ENCODE measurements at regions not wholly inside any gene's neighbourhood (a gene's known extent, or its start where the extent isn't known, plus 50 kb on each side); places are given as distances from the start of the nearest gene placed in this dataset.

GRCh38 chr21:21907271-21907670, 909.1 kb downstream of the NCAM2 start:
- intact Hi-C loops (cut with micrococcal nuclease): no loop called here
- H3K27ac ChIP-seq (ENCODE audit: low read depth in 1 of 2, low read length in 2 of 2): no peak overlapping the region
- no peaks in the 10 kb centered on the region for H3K36me3 Mint-ChIP-seq
- no peak overlapping the region for H3K4me2 ChIP-seq (replicated peaks; ENCODE audit: extremely low read depth, low read length, poor library complexity, severe bottlenecking)
- no peak overlapping the region for H3K9ac ChIP-seq (ENCODE audit: insufficient read depth, low read length, poor library complexity, severe bottlenecking)
- H3K27me3 Mint-ChIP-seq (ENCODE audit: low read depth in 3 of 3): no peaks in the 10 kb centered on the region
- no peaks in the 10 kb centered on the region for H3K27me3 ChIP-seq (ENCODE audit: control insufficient read depth in 2 of 2, insufficient read depth in 2 of 2, low read length in 2 of 2)
- H3K9me3 ChIP-seq (replicated peaks in 1 of 2; ENCODE audit: control insufficient read depth in 1 of 2, insufficient read depth in 1 of 2, low read length in 2 of 2): peaks cover 12 to 22% of the 10 kb centered on the region in 2 donors
- H3K36me3 ChIP-seq (replicated peaks in 1 of 2; ENCODE audit: control insufficient read depth in 1 of 2, insufficient read depth in 2 of 2, low read length in 2 of 2): no peaks in the 10 kb centered on the region
- H3K4me3 Mint-ChIP-seq: no peak overlapping the region
- H3K27ac Mint-ChIP-seq: no peak overlapping the region
- H3K9me3 Mint-ChIP-seq: peaks cover 8 to 24% (median 15%) of the 10 kb centered on the region in 7 donors
- TF ChIP-seq CTCF (IDR thresholded peaks at IDR 0.05): no peak
- no peak overlapping the region for H2AFZ ChIP-seq (ENCODE audit: insufficient read depth, low read depth, low read length, poor library complexity, severe bottlenecking)
- no peaks in the 10 kb centered on the region for H3K4me1 Mint-ChIP-seq
- no peaks in the 10 kb centered on the region for H4K20me1 ChIP-seq (ENCODE audit: insufficient read depth, low read length)
- H3K79me2 ChIP-seq (ENCODE audit: insufficient read depth, low read length): no peaks in the 10 kb centered on the region
- H3K4me1 ChIP-seq (ENCODE audit: control insufficient read depth in 1 of 2, insufficient read depth in 2 of 2, low read length in 2 of 2): no peaks in the 10 kb centered on the region
- 66% methylated on average over 2 of the region's 3 CpGs for WGBS (ENCODE audit: insufficient coverage)
- H3K4me3 ChIP-seq (replicated peaks in 1 of 3; ENCODE audit: low read depth in 2 of 3, low read length in 3 of 3): no peak overlapping the region
- DNase-seq: no peak

GRCh38 chr21:21915816-21916215, 917.6 kb downstream of the NCAM2 start:
- intact Hi-C loops (cut with micrococcal nuclease): no loop called here
- Histone ChIP-seq H3K4me2 (replicated peaks; ENCODE audit: extremely low read depth, low read length, poor library complexity, severe bottlenecking) (no peak overlapping the region), H3K27ac (ENCODE audit: low read depth in 1 of 2, low read length in 2 of 2) (no peak overlapping the region), H3K36me3 (replicated peaks in 1 of 2; ENCODE audit: control insufficient read depth in 1 of 2, insufficient read depth in 2 of 2, low read length in 2 of 2) (no peaks in the 10 kb centered on the region), H3K9me3 (replicated peaks in 1 of 2; ENCODE audit: control insufficient read depth in 1 of 2, insufficient read depth in 1 of 2, low read length in 2 of 2) (peaks cover 0 to under 1% of the 10 kb centered on the region in 2 donors), H4K20me1 (ENCODE audit: insufficient read depth, low read length) (no peaks in the 10 kb centered on the region), H3K9ac (ENCODE audit: insufficient read depth, low read length, poor library complexity, severe bottlenecking) (no peak overlapping the region), H3K79me2 (ENCODE audit: insufficient read depth, low read length) (no peaks in the 10 kb centered on the region), H2AFZ (ENCODE audit: insufficient read depth, low read depth, low read length, poor library complexity, severe bottlenecking) (no peak overlapping the region), H3K4me3 (replicated peaks in 1 of 3; ENCODE audit: low read depth in 2 of 3, low read length in 3 of 3) (no peak overlapping the region), H3K27me3 (ENCODE audit: control insufficient read depth in 2 of 2, insufficient read depth in 2 of 2, low read length in 2 of 2) (no peaks in the 10 kb centered on the region), H3K4me1 (ENCODE audit: control insufficient read depth in 1 of 2, insufficient read depth in 2 of 2, low read length in 2 of 2) (no peaks in the 10 kb centered on the region)
- no peak for DNase-seq
- no peak for TF ChIP-seq CTCF (IDR thresholded peaks at IDR 0.05)
- Mint-ChIP-seq H3K27ac (no peak overlapping the region), H3K4me3 (no peak overlapping the region), H3K27me3 (ENCODE audit: low read depth in 3 of 3) (peaks cover 0 to 2% (median 0%) of the 10 kb centered on the region in 3 donors), H3K9me3 (peaks cover 0 to 8% (median 6%) of the 10 kb centered on the region in 7 donors), H3K4me1 (no peaks in the 10 kb centered on the region), H3K36me3 (no peaks in the 10 kb centered on the region)
- WGBS (ENCODE audit: insufficient coverage): no CpG with 5 or more reads among the region's 2 CpGs
